Heart left ventricle (tissue), 16 donors: ENCODE measurements at regions not wholly inside any gene's neighbourhood (a gene's known extent, or its start where the extent isn't known, plus 50 kb on each side); places are given as distances from the start of the nearest gene placed in this dataset.

ENCODE experiments used
- ATAC-seq, 4 donors: fragments of 200-7000 bp; cut with Tn5 transposase; one replicate each; pipeline ENCODE4 v1.9.1; 2020 to 2022; ENCODE audit warnings: moderate library complexity in 4 of 4, mild to moderate bottlenecking in 3 of 4, moderate number of reproducible peaks in 1 of 4
- DNase-seq, 5 donors: peaks; one replicate each; pipeline ENCODE4 v3.0.0-alpha.2; 2020
- H3K27ac ChIP-seq, 12 donors: fragments of 200-600 bp; sonication (generic) in 4 of 12; one replicate each; pipeline versions ENCODE4 v1.5.0 to v1.8.0; 2016 to 2022; ENCODE audit warnings: mild to moderate bottlenecking in 2 of 12
- H3K27me3 ChIP-seq, 9 donors: fragments of 200-600 bp; sonication (generic) in 2 of 9; one replicate each; pipeline versions ENCODE4 v1.5.1 to v1.8.0; 2016 to 2022; ENCODE audit warnings: mild to moderate bottlenecking in 3 of 9
- H3K36me3 ChIP-seq, 9 donors: fragments of 200-600 bp; sonication (generic) in 2 of 9; one replicate each; pipeline versions ENCODE4 v1.5.0 to v1.8.0; 2018 to 2022; ENCODE audit warnings: mild to moderate bottlenecking in 2 of 9
- H3K4me1 ChIP-seq, 12 donors: fragments of 200-600 bp; sonication (generic) in 4 of 12; one replicate each; pipeline versions ENCODE4 v1.5.0 to v1.8.0; 2016 to 2022; ENCODE audit warnings: mild to moderate bottlenecking in 3 of 12
- H3K4me3 ChIP-seq, 12 donors: fragments of 200-600 bp; sonication (generic) in 4 of 12; one replicate each; pipeline versions ENCODE4 v1.5.0 to v1.8.0; 2017 to 2022; ENCODE audit warnings: mild to moderate bottlenecking in 9 of 12, moderate library complexity in 4 of 12
- H3K9me3 ChIP-seq, 12 donors: fragments of 200-600 bp; sonication (generic) in 4 of 12; one replicate each; pipeline versions ENCODE4 v1.5.0 to v1.8.0; 2016 to 2022; ENCODE audit warnings: mild to moderate bottlenecking in 1 of 12
- CTCF ChIP-seq, 12 donors: fragments of 200-600 bp; sonication (generic) in 4 of 12; IDR thresholded peaks; one replicate each; pipeline versions ENCODE4 v1.5.0 to v1.8.0; 2018 to 2022; ENCODE audit warnings: antibody characterized with exemption in 12 of 12, mild to moderate bottlenecking in 5 of 12
- POLR2A ChIP-seq, 2 donors: fragments of 450-650 bp; IDR thresholded peaks; one replicate each; pipeline ENCODE4 v1.6.1; 2017; ENCODE audit warnings: antibody characterized with exemption in 2 of 2, mild to moderate bottlenecking in 2 of 2, moderate library complexity in 2 of 2
- whole genome bisulfite sequencing, 4 donors: extraction: QIAGEN DNeasy Blood & Tissue Kit in 2 of 4; methylation state at CpG; one replicate each; pipeline versions ENCODE4 v1.1.5 to v1.1.7; 2013 to 2018; 5-methylcytosine and 5-hydroxymethylcytosine counted together
- intact Hi-C, 10 donors: fragments of 100-400 bp; cut with DNase I; formaldehyde crosslinking; loops; one replicate each; pipeline versions ENCODE4 v1.11.1 to v1.14.2; 2022
- donor health status: ischemic (EF 13 %, LVEDD 7.1; RV severe dilation, severe dysfunction).
- donor health status: healthy with polysubstance abuse.
- donor health status: DM: no; HTN: yes; CAD: no.
- donor health status: DM: no; HTN: no; CAD: no.
- donor health status: ischemic (EF 25% LVEDD 6.9; RV normal size, moderate dysfunction).
- donor health status: ischemic (EF 25% LVEDD 5.7; RV mildly dilated, moderate dysfunction).
- donor health status: healthy.
- donor health status: DM: yes; HTN: yes; CAD: no.
- donor health status: ischemic (EF 35%, LVEDD 5.7; RV mildly dilated, moderate dysfunction).
- donor health status: nonischemic (EF 11% LVEDD 7.7; RV severe dilation, severe dysfunction).
- donor health status: DM: yes; HTN: yes; CAD: no.
- donor health status: PGD.
- donor health status: ischemic (EF 29% LVEDD 5.4; RV normal size, mild dysfunction).
- donor health status: nonischemic (EF 23%, LVEDD 6.1; RV moderate dilation, normal function).

- intact Hi-C loops, result no loop called here
- Histone ChIP-seq H3K27ac (no peak overlapping the region), H3K9me3 (peaks cover 0 to 8% (median 0%) of the 10 kb centered on the region in 12 donors), H3K4me1 (no peaks in the 10 kb centered on the region), H3K27me3 (no peaks in the 10 kb centered on the region), H3K36me3 (no peaks in the 10 kb centered on the region), H3K4me3 (no peak overlapping the region)
- TF ChIP-seq POLR2A (IDR thresholded peaks at IDR 0.05), result no peak
- TF ChIP-seq CTCF (IDR thresholded peaks at IDR 0.05), result no peak
- 13 to 19% (median 15%) methylated on average over 2 of the region's 2 CpGs for WGBS, 4 donors
- no peak for DNase-seq
- ATAC-seq, result no peak
Observed at GRCh38 chr2:78175645-78176044, 653.5 kb upstream of the LRRTM4 start.

- no peaks in the 10 kb centered on the region for H3K4me1 ChIP-seq
- no peaks in the 10 kb centered on the region for H3K27me3 ChIP-seq
- H3K27ac ChIP-seq, result no peak overlapping the region
- H3K9me3 ChIP-seq, result no peaks in the 10 kb centered on the region
- no peak for DNase-seq
- no peak for TF ChIP-seq CTCF (IDR thresholded peaks at IDR 0.05)
- no peak for TF ChIP-seq POLR2A (IDR thresholded peaks at IDR 0.05)
- H3K36me3 ChIP-seq, result no peaks in the 10 kb centered on the region
- no peak overlapping the region for H3K4me3 ChIP-seq
- no peak for ATAC-seq
- intact Hi-C loops, result no loop called here
- WGBS, 4 donors, result 71 to 89% (median 84%) methylated on average over 2 of the region's 2 CpGs
Observed at GRCh38 chr2:78201064-78201575, 678.9 kb upstream of the LRRTM4 start.

GRCh38 chr2:78202366-78202765 is 680.2 kb upstream of the LRRTM4 start:
- H3K27ac ChIP-seq, result no peak overlapping the region
- intact Hi-C loops, result no loop called here
- peaks cover 0 to 4% (median 0%) of the 10 kb centered on the region in 12 donors for H3K9me3 ChIP-seq
- DNase-seq (no peak), ATAC-seq (no peak)
- 71 to 83% (median 77%) methylated on average over 3 of the region's 3 CpGs for WGBS, 4 donors
- H3K36me3 ChIP-seq, result no peaks in the 10 kb centered on the region
- H3K27me3 ChIP-seq, result no peaks in the 10 kb centered on the region
- no peak overlapping the region for H3K4me3 ChIP-seq
- no peak for TF ChIP-seq CTCF (IDR thresholded peaks at IDR 0.05)
- no peak for TF ChIP-seq POLR2A (IDR thresholded peaks at IDR 0.05)
- H3K4me1 ChIP-seq, result no peaks in the 10 kb centered on the region

- Histone ChIP-seq H3K4me1 (no peaks in the 10 kb centered on the region), H3K27ac (no peak overlapping the region), H3K9me3 (peaks cover 0 to 9% (median 0%) of the 10 kb centered on the region in 12 donors), H3K4me3 (no peak overlapping the region), H3K27me3 (no peaks in the 10 kb centered on the region), H3K36me3 (no peaks in the 10 kb centered on the region)
- WGBS, 4 donors, result 61 to 81% (median 72%) methylated on average over 7 of the region's 7 CpGs
- ATAC-seq (no peak), DNase-seq (no peak)
- no peak for TF ChIP-seq POLR2A (IDR thresholded peaks at IDR 0.05)
- TF ChIP-seq CTCF (IDR thresholded peaks at IDR 0.05), result no peak
- intact Hi-C loops, result no loop called here
Observed at GRCh38 chr2:78202986-78203670, 681.0 kb upstream of the LRRTM4 start.
